ENCODE measurements at regions not wholly inside any gene's neighbourhood (a gene's known extent, or its start where the extent isn't known, plus 50 kb on each side); places are given as distances from the start of the nearest gene placed in this dataset.

GRCh38 chr14:85319998-85320630 lies 209.8 kb upstream of the FLRT2 start:
- no peak for DNase-seq
- H3K9me3 ChIP-seq: no peaks in the 10 kb centered on the region
- no peaks in the 10 kb centered on the region for H3K36me3 ChIP-seq
- H3K4me1 ChIP-seq: no peaks in the 10 kb centered on the region
- intact Hi-C loops (cut with DNase I; ENCODE audit: low total_unique reads) (no loop called here), in situ Hi-C loops (cut with MboI; ENCODE audit: low pct_ligation_motif_present in 1 of 4, low pct_unique_long_range_greater_than_20kb in 1 of 4, low sequenced_read_pairs in 3 of 4) (no loop called here)
- no peak overlapping the region for H3K4me3 ChIP-seq
- H3K27me3 ChIP-seq: no peaks in the 10 kb centered on the region
- H3K27ac ChIP-seq: no peak overlapping the region
- no peak for TF ChIP-seq CTCF (IDR thresholded peaks at IDR 0.05)
- no peak for TF ChIP-seq EP300 (IDR thresholded peaks at IDR 0.05; ENCODE audit: low read depth)
- no peak for TF ChIP-seq POLR2AphosphoS5 (IDR thresholded peaks at IDR 0.05)
- no peak for TF ChIP-seq POLR2A (IDR thresholded peaks at IDR 0.05)
- WGBS, 2 donors (ENCODE audit: low coverage in 1 of 2): 46 to 51% methylated on average over 3 to 6 of the region's 6 CpGs

- no peak for DNase-seq
- TF ChIP-seq POLR2AphosphoS5 (IDR thresholded peaks at IDR 0.05): no peak
- TF ChIP-seq CTCF (IDR thresholded peaks at IDR 0.05): no peak
- no peak for TF ChIP-seq EP300 (IDR thresholded peaks at IDR 0.05; ENCODE audit: low read depth)
- no peak for TF ChIP-seq POLR2A (IDR thresholded peaks at IDR 0.05)
- H3K27ac ChIP-seq: no peak overlapping the region
- H3K4me3 ChIP-seq: no peak overlapping the region
- 86 to 96% methylated on average over 3 of the region's 3 CpGs for WGBS, 2 donors (ENCODE audit: low coverage in 1 of 2)
- in situ Hi-C loops (cut with MboI; ENCODE audit: low pct_ligation_motif_present in 1 of 4, low pct_unique_long_range_greater_than_20kb in 1 of 4, low sequenced_read_pairs in 3 of 4) (no loop called here), intact Hi-C loops (cut with DNase I; ENCODE audit: low total_unique reads) (no loop called here)
- no peaks in the 10 kb centered on the region for H3K9me3 ChIP-seq
- H3K36me3 ChIP-seq: no peaks in the 10 kb centered on the region
- no peaks in the 10 kb centered on the region for H3K4me1 ChIP-seq
- H3K27me3 ChIP-seq: no peaks in the 10 kb centered on the region
Measured at GRCh38 chr14:85325134-85326017, 204.6 kb upstream of the FLRT2 start.

- TF ChIP-seq POLR2A (IDR thresholded peaks at IDR 0.05): no peak
- TF ChIP-seq CTCF (IDR thresholded peaks at IDR 0.05): no peak
- no peak for TF ChIP-seq POLR2AphosphoS5 (IDR thresholded peaks at IDR 0.05)
- no peak for TF ChIP-seq EP300 (IDR thresholded peaks at IDR 0.05; ENCODE audit: low read depth)
- intact Hi-C loops (cut with DNase I; ENCODE audit: low total_unique reads) (no loop called here), in situ Hi-C loops (cut with MboI; ENCODE audit: low pct_ligation_motif_present in 1 of 4, low pct_unique_long_range_greater_than_20kb in 1 of 4, low sequenced_read_pairs in 3 of 4) (no loop called here)
- Histone ChIP-seq H3K36me3 (no peaks in the 10 kb centered on the region), H3K27ac (no peak overlapping the region), H3K27me3 (no peaks in the 10 kb centered on the region), H3K9me3 (no peaks in the 10 kb centered on the region), H3K4me3 (no peak overlapping the region), H3K4me1 (no peaks in the 10 kb centered on the region)
- WGBS, 2 donors (ENCODE audit: low coverage in 1 of 2): 20 to 30% methylated on average over 1 of the region's 1 CpG
- no peak for DNase-seq
Measured at GRCh38 chr14:85332401-85332800, 197.5 kb upstream of the FLRT2 start.

GRCh38 chr14:85333313-85333712 lies 196.6 kb upstream of the FLRT2 start:
- no peaks in the 10 kb centered on the region for H3K27me3 ChIP-seq
- H3K9me3 ChIP-seq: no peaks in the 10 kb centered on the region
- H3K4me3 ChIP-seq: no peak overlapping the region
- WGBS, 2 donors (ENCODE audit: low coverage in 1 of 2): 78 to 81% methylated on average over 3 of the region's 3 CpGs
- no peaks in the 10 kb centered on the region for H3K36me3 ChIP-seq
- intact Hi-C loops (cut with DNase I; ENCODE audit: low total_unique reads): no loop called here
- DNase-seq: no peak
- in situ Hi-C loops (cut with MboI; ENCODE audit: low pct_ligation_motif_present in 1 of 4, low pct_unique_long_range_greater_than_20kb in 1 of 4, low sequenced_read_pairs in 3 of 4): no loop called here
- TF ChIP-seq EP300 (IDR thresholded peaks at IDR 0.05; ENCODE audit: low read depth) (no peak), CTCF (IDR thresholded peaks at IDR 0.05) (no peak), POLR2AphosphoS5 (IDR thresholded peaks at IDR 0.05) (no peak), POLR2A (IDR thresholded peaks at IDR 0.05) (no peak)
- H3K4me1 ChIP-seq: no peaks in the 10 kb centered on the region
- H3K27ac ChIP-seq: no peak overlapping the region

Data from transverse colon (tissue), 4 donors.